PC-3 (cell line): ENCODE measurements at regions not wholly inside any gene's neighbourhood (a gene's known extent, or its start where the extent isn't known, plus 50 kb on each side); places are given as distances from the start of the nearest gene placed in this dataset.

Experiments
- ATAC-seq: fragments of 200-7000 bp; cut with Tn5 transposase; 2 replicates; pipeline ENCODE4 v1.9.1; 2020; ENCODE audit warnings: mild to moderate bottlenecking, moderate library complexity
- BruUV-seq: library from RNA; stranded (reverse); fragments of 400-500 nt; replicated peaks from 2 replicates; lab custom pipeline; 2021; lab: Mats Ljungman, UMichigan
- CTCF ChIA-PET: fragments of 300-600 bp; sonication (Branson Sonifier 250); formaldehyde crosslinking; loops from one replicate; lab custom pipeline; 2022; ENCODE audit warnings: antibody characterized with exemption; lab: Charles Lee
- POLR2A ChIA-PET: fragments of 300-600 bp; sonication (Branson Sonifier 250); formaldehyde crosslinking; loops from one replicate; lab custom pipeline; 2022; ENCODE audit warnings: antibody characterized with exemption; ENCODE audit not compliant: unreplicated experiment; lab: Charles Lee
- DNase-seq: peaks from one replicate; pipeline ENCODE4 v3.0.0-alpha.2; 2015
- H2AFZ ChIP-seq: fragments of 300-600 bp; sonication (generic); 2 replicates; pipeline ENCODE4 v1.6.0; 2016; ENCODE audit warnings: antibody characterized with exemption, low read length
- H3F3A ChIP-seq: fragments of 300-600 bp; sonication (generic); one replicate; pipeline ENCODE4 v1.6.0; 2017; ENCODE audit warnings: antibody characterized with exemption, low read length, control low read depth, mild to moderate bottlenecking; ENCODE audit not compliant: unreplicated experiment
- H3K27ac ChIP-seq: fragments of 300-600 bp; sonication (generic); 2 replicates; pipeline ENCODE4 v1.5.1; 2016; ENCODE audit warnings: mild to moderate bottlenecking, low read length
- H3K27me3 ChIP-seq: fragments of 300-600 bp; sonication (generic); 2 replicates; pipeline ENCODE4 v1.6.1; 2016; ENCODE audit warnings: low read length, mixed read lengths
- H3K36me3 ChIP-seq: fragments of 300-600 bp; sonication (generic); 2 replicates; pipeline ENCODE4 v1.6.1; 2016; ENCODE audit warnings: low read depth, mixed run types, low read length, mixed read lengths
- H3K4me1 ChIP-seq: fragments of 300-600 bp; sonication (generic); 2 replicates; pipeline ENCODE4 v1.5.1; 2016; ENCODE audit warnings: low read length; ENCODE audit not compliant: insufficient read depth
- H3K4me2 ChIP-seq: fragments of 300-600 bp; sonication (generic); 2 replicates; pipeline ENCODE4 v1.6.0; 2016; ENCODE audit warnings: low read length
- H3K4me3 ChIP-seq: fragments of 300-600 bp; sonication (generic); 2 replicates; pipeline ENCODE4 v1.5.1; 2016; ENCODE audit warnings: mild to moderate bottlenecking, low read length, mixed read lengths
- H3K79me2 ChIP-seq: fragments of 300-600 bp; sonication (generic); 2 replicates; pipeline ENCODE4 v1.6.1; 2017; ENCODE audit warnings: low read length, mixed read lengths
- H3K9ac ChIP-seq: fragments of 300-600 bp; sonication (generic); 2 replicates; pipeline ENCODE4 v1.6.0; 2016; ENCODE audit warnings: mild to moderate bottlenecking, low read length
- H3K9me2 ChIP-seq: fragments of 300-600 bp; sonication (generic); replicated peaks from 2 replicates; pipeline ENCODE4 v1.6.1; 2016; ENCODE audit warnings: mixed run types, low read length, mixed read lengths
- H3K9me3 ChIP-seq: fragments of 300-600 bp; sonication (generic); 2 replicates; pipeline ENCODE4 v1.6.1; 2016; ENCODE audit warnings: low read length, mixed read lengths
- H4K20me1 ChIP-seq: fragments of 300-600 bp; sonication (generic); 2 replicates; pipeline ENCODE4 v1.6.1; 2016; ENCODE audit warnings: low read length, mixed read lengths
- CTCF ChIP-seq: fragments of 300-600 bp; sonication (generic); conservative IDR thresholded peaks from 2 replicates; pipeline ENCODE4 v1.5.1; 2017; ENCODE audit warnings: antibody characterized with exemption, low read depth, mild to moderate bottlenecking, low read length
- EZH2 ChIP-seq: fragments of 300-600 bp; sonication (generic); IDR thresholded peaks from one replicate; pipeline ENCODE4 v1.6.1; 2017; ENCODE audit warnings: antibody characterized with exemption, mild to moderate bottlenecking, low read length; ENCODE audit not compliant: unreplicated experiment
- EZH2phosphoT487 ChIP-seq: fragments of 300-600 bp; sonication (generic); IDR thresholded peaks from 2 replicates; pipeline ENCODE4 v1.6.1; 2018; ENCODE audit warnings: mild to moderate bottlenecking, antibody characterized with exemption, low read length, borderline replicate concordance
- intact Hi-C: fragments of 100-400 bp; cut with micrococcal nuclease; formaldehyde crosslinking; loops from 2 replicates; pipeline ENCODE4 v1.9.0; 2023

- no peak overlapping the region for H3K27ac ChIP-seq
- BruUV-seq = no TSS peak
- DNase-seq = no peak
- TF ChIP-seq CTCF (no peak), EZH2 (no peak)
- H3K4me2 ChIP-seq = no peak overlapping the region
- no peaks in the 10 kb centered on the region for H3K79me2 ChIP-seq
- ChIA-PET POLR2A (no interaction called here), CTCF (interaction anchor here (0.7 to 1.7 kb wide), 2 partner anchors 151 to 152 kb away, joined by 4 read pairs; no protein-coding TSS in a partner anchor)
- peaks cover 13% of the 10 kb centered on the region; the same call in 1 of the 2 replicates for H3K27me3 ChIP-seq
- H3K9ac ChIP-seq = no peak overlapping the region
- H3K9me3 ChIP-seq = no peaks in the 10 kb centered on the region
- intact Hi-C loops = loop anchor here (5.0 kb wide), 1 partner anchor 150 kb away; no protein-coding TSS in a partner anchor
- no peak overlapping the region for H2AFZ ChIP-seq
- no peaks in the 10 kb centered on the region for H3K4me1 ChIP-seq
- H3K9me2 ChIP-seq = no peaks in the 10 kb centered on the region
- H3K4me3 ChIP-seq = no peak overlapping the region
- no peaks in the 10 kb centered on the region for H3K36me3 ChIP-seq
- ATAC-seq = no peak
- H4K20me1 ChIP-seq = no peaks in the 10 kb centered on the region
- H3F3A ChIP-seq = no peaks in the 10 kb centered on the region
These were observed 69.5 kb upstream of the ALDH1A1 start for GRCh38 chr9:73022353-73022752.

- Histone ChIP-seq H3K27ac (no peak overlapping the region), H3K9ac (no peak overlapping the region), H2AFZ (no peak overlapping the region), H3K4me1 (no peaks in the 10 kb centered on the region), H4K20me1 (no peaks in the 10 kb centered on the region), H3K36me3 (no peaks in the 10 kb centered on the region), H3K9me3 (no peaks in the 10 kb centered on the region), H3K27me3 (peaks cover 12% of the 10 kb centered on the region; the same call in 1 of the 2 replicates), H3K4me2 (no peak overlapping the region), H3K9me2 (no peaks in the 10 kb centered on the region), H3K79me2 (no peaks in the 10 kb centered on the region), H3K4me3 (no peak overlapping the region), H3F3A (no peaks in the 10 kb centered on the region)
- DNase-seq (no peak), ATAC-seq (no peak)
- intact Hi-C loops = loop anchor here (5.0 kb wide), 1 partner anchor 149 kb away; no protein-coding TSS in a partner anchor
- ChIA-PET POLR2A (no interaction called here), CTCF (no interaction called here)
- no peak for TF ChIP-seq EZH2phosphoT487
- BruUV-seq = no TSS peak
These were observed 68.0 kb upstream of the ALDH1A1 start for GRCh38 chr9:73020877-73021276.

GRCh38 chr9:73014011-73014410 is 61.2 kb upstream of the ALDH1A1 start:
- intact Hi-C loops = no loop called here
- Histone ChIP-seq H3K79me2 (no peaks in the 10 kb centered on the region), H3K9me3 (no peaks in the 10 kb centered on the region), H3K9ac (no peak overlapping the region), H3K27ac (no peak overlapping the region), H3K36me3 (no peaks in the 10 kb centered on the region), H4K20me1 (no peaks in the 10 kb centered on the region), H3K4me3 (no peak overlapping the region), H3K9me2 (no peaks in the 10 kb centered on the region), H3F3A (no peaks in the 10 kb centered on the region), H3K27me3 (peaks cover 18% of the 10 kb centered on the region; the same call in 1 of the 2 replicates), H2AFZ (no peak overlapping the region), H3K4me1 (no peaks in the 10 kb centered on the region), H3K4me2 (no peak overlapping the region)
- ChIA-PET CTCF (no interaction called here), POLR2A (no interaction called here)
- DNase-seq (no peak), ATAC-seq (no peak)
- TF ChIP-seq EZH2 = no peak
- TF ChIP-seq CTCF = no peak
- no peak for TF ChIP-seq EZH2phosphoT487
- no TSS peak for BruUV-seq
